ENCODE measurements at regions not wholly inside any gene's neighbourhood (a gene's known extent, or its start where the extent isn't known, plus 50 kb on each side); places are given as distances from the start of the nearest gene placed in this dataset.

DNA sequence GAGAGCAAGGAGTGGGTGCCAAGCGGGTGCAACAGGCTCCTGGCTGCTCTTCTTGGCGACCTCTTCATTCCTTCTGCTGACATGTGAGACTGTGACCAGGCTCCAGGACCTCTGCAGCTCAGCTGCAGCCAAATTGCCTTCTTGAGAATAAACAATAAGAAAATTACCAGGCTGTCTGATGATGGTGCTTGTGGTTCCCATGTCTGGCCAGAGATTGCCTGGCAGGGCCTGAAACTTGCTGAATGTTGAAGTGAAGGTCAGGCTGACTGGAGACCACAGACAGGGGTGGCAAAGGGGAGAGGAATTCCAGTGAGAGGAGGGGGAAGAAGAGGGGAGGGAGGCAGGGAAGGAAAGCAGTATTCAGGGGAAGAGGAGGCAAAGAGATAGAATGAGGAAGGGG, 497.4 kb upstream of the PODXL start:
- Histone ChIP-seq H3K9me3 (no peaks in the 10 kb centered on the region), H3K27me3 (peaks cover 5% of the 10 kb centered on the region), H3K4me3 (no peak overlapping the region), H3K27ac (no peak overlapping the region), H3K36me3 (no peaks in the 10 kb centered on the region), H3K4me1 (no peaks in the 10 kb centered on the region)
- ATAC-seq (no peak), DNase-seq (no peak)
- TF ChIP-seq, protein P1, sequence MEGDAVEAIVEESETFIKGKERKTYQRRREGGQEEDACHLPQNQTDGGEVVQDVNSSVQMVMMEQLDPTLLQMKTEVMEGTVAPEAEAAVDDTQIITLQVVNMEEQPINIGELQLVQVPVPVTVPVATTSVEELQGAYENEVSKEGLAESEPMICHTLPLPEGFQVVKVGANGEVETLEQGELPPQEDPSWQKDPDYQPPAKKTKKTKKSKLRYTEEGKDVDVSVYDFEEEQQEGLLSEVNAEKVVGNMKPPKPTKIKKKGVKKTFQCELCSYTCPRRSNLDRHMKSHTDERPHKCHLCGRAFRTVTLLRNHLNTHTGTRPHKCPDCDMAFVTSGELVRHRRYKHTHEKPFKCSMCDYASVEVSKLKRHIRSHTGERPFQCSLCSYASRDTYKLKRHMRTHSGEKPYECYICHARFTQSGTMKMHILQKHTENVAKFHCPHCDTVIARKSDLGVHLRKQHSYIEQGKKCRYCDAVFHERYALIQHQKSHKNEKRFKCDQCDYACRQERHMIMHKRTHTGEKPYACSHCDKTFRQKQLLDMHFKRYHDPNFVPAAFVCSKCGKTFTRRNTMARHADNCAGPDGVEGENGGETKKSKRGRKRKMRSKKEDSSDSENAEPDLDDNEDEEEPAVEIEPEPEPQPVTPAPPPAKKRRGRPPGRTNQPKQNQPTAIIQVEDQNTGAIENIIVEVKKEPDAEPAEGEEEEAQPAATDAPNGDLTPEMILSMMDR (IDR thresholded peaks at IDR 0.05) = no peak
- intact Hi-C loops (cut with DNase I) = no loop called here

DNA sequence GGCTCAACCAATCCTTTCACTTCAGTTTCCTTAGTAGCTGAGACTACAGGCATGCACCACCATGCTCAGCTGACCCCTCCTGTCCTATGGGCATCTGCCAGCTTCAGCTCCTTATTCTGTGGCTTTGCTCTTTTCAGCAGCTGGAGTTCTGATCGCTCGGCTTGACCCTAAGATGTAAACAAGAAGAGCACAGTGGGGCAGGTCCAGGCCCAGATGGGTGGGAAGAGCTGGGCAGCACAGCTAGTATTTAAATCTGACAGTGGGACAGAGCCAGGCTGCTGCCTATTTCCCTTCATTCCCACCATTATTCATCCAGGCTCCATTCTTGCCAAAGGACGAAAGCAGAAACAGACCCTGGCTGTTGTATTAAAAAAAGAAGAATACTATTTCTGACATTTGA, 494.9 kb upstream of the PODXL start:
- H3K27ac ChIP-seq = no peak overlapping the region
- ATAC-seq (peak; percentile 24), DNase-seq (no peak)
- TF ChIP-seq, protein P1 (IDR thresholded peaks at IDR 0.05) = no peak
- H3K27me3 ChIP-seq = peaks cover 5% of the 10 kb centered on the region
- H3K36me3 ChIP-seq = no peaks in the 10 kb centered on the region
- intact Hi-C loops (cut with DNase I) = no loop called here
- H3K4me3 ChIP-seq = no peak overlapping the region
- H3K9me3 ChIP-seq = no peaks in the 10 kb centered on the region
- H3K4me1 ChIP-seq = no peaks in the 10 kb centered on the region

DNA sequence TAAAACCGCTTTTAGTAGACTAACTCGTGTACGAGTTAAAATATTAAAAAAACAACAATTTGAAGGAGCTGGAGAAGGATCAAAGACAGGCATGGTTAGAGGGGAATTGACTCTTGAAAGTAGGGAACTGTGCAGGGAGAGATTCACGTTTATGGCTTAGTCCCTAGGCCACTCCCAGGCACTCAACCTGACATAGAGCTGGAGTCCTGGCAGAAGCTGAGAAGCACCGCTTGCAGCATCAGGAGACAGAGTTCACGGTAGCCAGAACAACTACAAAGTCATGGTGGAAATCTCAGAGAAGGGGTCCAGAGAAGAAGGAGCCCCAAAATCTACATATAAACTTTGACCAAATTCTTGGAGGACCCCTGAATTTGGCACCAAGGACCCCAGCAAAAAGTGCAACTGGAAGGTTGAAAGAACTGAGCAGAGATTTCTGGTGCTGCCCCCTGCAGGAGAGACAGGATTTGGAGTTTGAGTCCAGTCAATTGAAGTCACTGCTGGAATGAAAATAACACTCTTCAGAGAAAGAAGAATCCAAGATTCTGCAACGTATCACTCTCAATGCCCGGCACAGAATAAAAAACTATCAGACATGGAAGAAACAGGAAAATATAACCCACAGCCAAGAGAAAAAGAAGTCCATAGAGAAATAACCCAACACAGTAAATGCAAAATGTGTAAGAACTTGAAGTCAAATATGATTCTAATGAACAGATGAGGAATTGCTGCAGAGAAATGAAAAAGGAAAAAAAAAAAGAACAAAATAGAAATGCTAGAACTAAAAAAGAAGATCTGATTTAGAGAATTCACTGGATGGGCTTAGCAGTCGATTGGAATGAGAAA, 493.3 kb upstream of the PODXL start:
- no peaks in the 10 kb centered on the region for H3K9me3 ChIP-seq
- TF ChIP-seq, protein P1 (IDR thresholded peaks at IDR 0.05) = peak; percentile 55
- ATAC-seq (peak; percentile 21), DNase-seq (no peak)
- no peaks in the 10 kb centered on the region for H3K4me1 ChIP-seq
- no peak overlapping the region for H3K4me3 ChIP-seq
- intact Hi-C loops (cut with DNase I) = no loop called here
- H3K27me3 ChIP-seq = peaks cover 5% of the 10 kb centered on the region
- H3K36me3 ChIP-seq = no peaks in the 10 kb centered on the region
- no peak overlapping the region for H3K27ac ChIP-seq

DNA sequence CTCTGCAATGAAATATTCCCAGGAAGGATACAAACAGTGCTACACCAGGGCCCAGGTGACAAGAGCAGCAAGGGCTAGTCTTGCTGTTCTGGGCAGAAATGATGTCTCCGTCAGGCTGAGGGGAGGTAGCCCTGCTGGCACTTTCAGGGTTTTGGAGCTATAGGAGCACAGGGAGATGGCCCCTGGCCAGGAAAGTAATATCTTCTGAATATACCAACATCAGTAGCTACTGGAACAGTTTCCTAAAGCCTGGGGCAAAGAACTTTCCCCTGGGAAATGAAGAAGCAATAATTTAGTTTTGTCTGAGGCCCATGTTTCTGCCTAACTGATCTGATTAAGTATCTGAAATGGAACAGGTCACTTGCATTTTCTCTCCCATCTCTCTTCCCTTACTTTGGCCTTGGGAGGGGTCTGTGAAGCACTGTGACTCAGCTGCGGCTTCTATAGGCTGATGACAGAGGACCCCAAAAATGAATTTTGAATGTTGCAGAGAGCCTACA, 489.1 kb upstream of the PODXL start:
- Histone ChIP-seq H3K4me1 (no peaks in the 10 kb centered on the region), H3K9me3 (no peaks in the 10 kb centered on the region), H3K36me3 (no peaks in the 10 kb centered on the region), H3K27me3 (peaks cover 5% of the 10 kb centered on the region), H3K4me3 (no peak overlapping the region), H3K27ac (no peak overlapping the region)
- DNase-seq (no peak), ATAC-seq (no peak)
- TF ChIP-seq, protein P1 (IDR thresholded peaks at IDR 0.05) = no peak
- intact Hi-C loops (cut with DNase I) = no loop called here

DNA sequence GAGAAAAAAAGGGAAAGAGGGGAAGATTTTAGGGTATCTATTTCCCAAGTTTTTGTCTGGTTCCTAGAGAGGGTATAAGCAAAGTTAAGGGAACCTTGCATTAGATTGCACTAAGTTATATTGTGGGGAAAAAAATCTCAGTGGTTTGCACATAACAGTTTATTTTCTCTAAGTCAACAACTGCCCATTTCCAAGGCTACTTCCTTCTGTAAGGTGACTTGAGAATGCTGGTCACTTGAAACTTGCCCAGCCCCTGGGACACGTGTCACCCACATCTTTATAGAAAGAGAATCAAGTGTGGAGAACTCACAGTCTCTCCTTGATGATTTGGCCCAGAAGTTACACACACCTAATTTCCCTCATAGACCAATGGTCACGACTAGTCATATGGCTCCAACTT, 488.6 kb upstream of the PODXL start:
- ATAC-seq (no peak), DNase-seq (no peak)
- intact Hi-C loops (cut with DNase I) = no loop called here
- Histone ChIP-seq H3K4me1 (no peaks in the 10 kb centered on the region), H3K27me3 (peaks cover 5% of the 10 kb centered on the region), H3K9me3 (no peaks in the 10 kb centered on the region), H3K4me3 (no peak overlapping the region), H3K27ac (no peak overlapping the region), H3K36me3 (no peaks in the 10 kb centered on the region)
- TF ChIP-seq, protein P1 (IDR thresholded peaks at IDR 0.05) = no peak
